B cell (primary cell): ENCODE measurements at regions not wholly inside any gene's neighbourhood (a gene's known extent, or its start where the extent isn't known, plus 50 kb on each side); places are given as distances from the start of the nearest gene placed in this dataset.

ENCODE experiments used
- ATAC-seq: fragments of 200-7000 bp; cut with Tn5 transposase; one replicate; pipeline ENCODE4 v1.10.0; 2021; ENCODE audit warnings: low read depth, mild to moderate bottlenecking, moderate number of reproducible peaks, moderate library complexity
- CTCF ChIA-PET: fragments of 350-600 bp; sonication (Branson Sonifier 250); formaldehyde crosslinking; loops from one replicate; lab custom pipeline; 2021; ENCODE audit warnings: antibody characterized with exemption, inconsistent platforms; lab: Charles Lee
- POLR2A ChIA-PET: fragments of 350-600 bp; sonication (Branson Sonifier 250); formaldehyde crosslinking; loops from one replicate; lab custom pipeline; 2021; ENCODE audit warnings: antibody characterized with exemption; lab: Charles Lee
- DNase-seq: peaks from one replicate; pipeline ENCODE4 v3.0.0; 2013
- H2AFZ ChIP-seq: 2 replicates; pipeline ENCODE4 v1.6.1; 2012; ENCODE audit warnings: mild to moderate bottlenecking, low read depth, low read length; ENCODE audit not compliant: insufficient read depth, poor library complexity, severe bottlenecking
- H3K27ac ChIP-seq, 2 donors: 1 replicate in 1 of 2; 2 replicates in 1 of 2; pipeline ENCODE4 v1.5.1; 2012 to 2013; ENCODE audit warnings: low read length in 2 of 2, mild to moderate bottlenecking in 2 of 2, moderate library complexity in 1 of 2
- H3K27me3 ChIP-seq, 4 experiments: fragments of 200-600 bp in 1 of 4; sonication (generic) in 1 of 4; replicated peaks in 1 of 4; 1 replicate in 2 of 4; 2 replicates in 2 of 4; pipeline versions ENCODE4 v1.6.1 to v1.7.0; 2013 to 2016; ENCODE audit warnings: low read length in 3 of 4, mild to moderate bottlenecking in 2 of 4, mixed read lengths in 1 of 4, moderate library complexity in 1 of 4; ENCODE audit not compliant: insufficient read depth in 4 of 4, control insufficient read depth in 3 of 4; ENCODE audit errors: control extremely low read depth in 1 of 4
- H3K36me3 ChIP-seq, 2 experiments: replicated peaks in 1 of 2; 1 replicate in 1 of 2; 2 replicates in 1 of 2; pipeline versions ENCODE4 v1.6.1 to v1.7.1; 2013; ENCODE audit warnings: low read length in 1 of 2; ENCODE audit not compliant: insufficient read depth in 2 of 2, control insufficient read depth in 1 of 2; ENCODE audit errors: control extremely low read depth in 1 of 2, extremely low read depth in 1 of 2
- H3K4me1 ChIP-seq, 2 donors: fragments of 200-600 bp in 1 of 2; sonication (generic) in 1 of 2; 1 replicate in 1 of 2; 2 replicates in 1 of 2; pipeline versions ENCODE4 v1.5.1 to v1.6.1; 2013 to 2017; ENCODE audit warnings: low read length in 2 of 2; ENCODE audit not compliant: control insufficient read depth in 2 of 2, insufficient read depth in 2 of 2
- H3K4me2 ChIP-seq: replicated peaks from 2 replicates; pipeline ENCODE3; 2012; ENCODE audit warnings: mild to moderate bottlenecking, low read depth, low read length; ENCODE audit not compliant: poor library complexity, severe bottlenecking
- H3K4me3 ChIP-seq, 5 experiments: fragments of 200-600 bp in 1 of 5; sonication (generic) in 1 of 5; 1 replicate in 3 of 5; 2 replicates in 2 of 5; pipeline versions ENCODE4 v1.5.1 to v1.7.0; 2011 to 2016; ENCODE audit warnings: low read length in 4 of 5, mild to moderate bottlenecking in 4 of 5, low read depth in 2 of 5, control low read depth in 1 of 5, moderate library complexity in 1 of 5; ENCODE audit not compliant: insufficient read depth in 1 of 5; ENCODE audit errors: control extremely low read depth in 1 of 5, extremely low read depth in 1 of 5
- H3K79me2 ChIP-seq: fragments of 200-600 bp; sonication (generic); one replicate; pipeline ENCODE4 v1.6.0; 2016; ENCODE audit warnings: low read length; ENCODE audit not compliant: control insufficient read depth, insufficient read depth
- H3K9ac ChIP-seq: fragments of 200-600 bp; sonication (generic); 2 replicates; pipeline ENCODE4 v1.6.1; 2017; ENCODE audit warnings: mild to moderate bottlenecking, low read length, moderate library complexity
- H3K9me3 ChIP-seq, 3 donors: one replicate each; pipeline versions ENCODE4 v1.6.1 to v1.7.1; 2013; ENCODE audit warnings: low read length in 2 of 3; ENCODE audit not compliant: control insufficient read depth in 2 of 3, insufficient read depth in 1 of 3; ENCODE audit errors: control extremely low read depth in 1 of 3
- H4K20me1 ChIP-seq: 2 replicates; pipeline ENCODE4 v1.6.0; 2012; ENCODE audit warnings: mild to moderate bottlenecking, low read length; ENCODE audit not compliant: insufficient read depth, control insufficient read depth, poor library complexity, severe bottlenecking
- H3K27ac Mint-ChIP-seq: one replicate; pipeline ENCODE4 v1.8.0; 2021; ENCODE audit warnings: mixed read lengths
- H3K27me3 Mint-ChIP-seq: one replicate; pipeline ENCODE4 v1.8.0; 2021; ENCODE audit warnings: mixed read lengths
- H3K4me1 Mint-ChIP-seq: one replicate; pipeline ENCODE4 v1.8.0; 2021; ENCODE audit warnings: mixed read lengths
- H3K4me3 Mint-ChIP-seq: one replicate; pipeline ENCODE4 v1.8.0; 2021; ENCODE audit warnings: mixed read lengths
- H3K9me3 Mint-ChIP-seq: one replicate; pipeline ENCODE4 v1.8.0; 2022; ENCODE audit warnings: mixed read lengths; ENCODE audit not compliant: insufficient read depth
- CTCF ChIP-seq: fragments of 200-600 bp; IDR thresholded peaks from one replicate; pipeline ENCODE4 v1.8.0; 2022; ENCODE audit warnings: antibody characterized with exemption, mild to moderate bottlenecking
- EZH2 ChIP-seq: IDR thresholded peaks from 2 replicates; pipeline ENCODE4 v1.6.1; 2012; ENCODE audit warnings: borderline replicate concordance, low read depth, mild to moderate bottlenecking, moderate library complexity, low read length; ENCODE audit not compliant: insufficient read depth, poor library complexity, severe bottlenecking
- WGBS: methylation state at CpG from one replicate; pipeline ENCODE4 v1.1.5; 2013; ENCODE audit warnings: missing lambda C conversion rate; ENCODE audit not compliant: insufficient coverage; 5-methylcytosine and 5-hydroxymethylcytosine counted together
- intact Hi-C: fragments of 100-400 bp; cut with micrococcal nuclease; formaldehyde crosslinking; loops from one replicate; pipeline ENCODE4 v1.10.0; 2022

- no peak for TF ChIP-seq CTCF
- TF ChIP-seq EZH2 = no peak
- H3K4me1 ChIP-seq = no peaks in the 10 kb centered on the region
- H3K27ac Mint-ChIP-seq = no peak overlapping the region
- no CpG with 5 or more reads among the region's 2 CpGs for WGBS
- intact Hi-C loops = no loop called here
- H4K20me1 ChIP-seq = no peaks in the 10 kb centered on the region
- no peaks in the 10 kb centered on the region for H3K79me2 ChIP-seq
- POLR2A ChIA-PET = no interaction called here
- H3K9me3 ChIP-seq = peaks cover 0 to 13% (median 1%) of the 10 kb centered on the region in 3 donors
- no peaks in the 10 kb centered on the region for H3K9me3 Mint-ChIP-seq
- no peak overlapping the region for H3K4me3 ChIP-seq
- no peak overlapping the region for H2AFZ ChIP-seq
- CTCF ChIA-PET = no interaction called here
- no peaks in the 10 kb centered on the region for H3K36me3 ChIP-seq
- no peak overlapping the region for H3K4me2 ChIP-seq
- H3K4me3 Mint-ChIP-seq = no peak overlapping the region
- DNase-seq (no peak), ATAC-seq (no peak)
- no peak overlapping the region for H3K27ac ChIP-seq
- no peaks in the 10 kb centered on the region for H3K4me1 Mint-ChIP-seq
- no peaks in the 10 kb centered on the region for H3K27me3 Mint-ChIP-seq
- no peaks in the 10 kb centered on the region for H3K27me3 ChIP-seq
- no peak overlapping the region for H3K9ac ChIP-seq
These were observed 1282.5 kb downstream of the SUCLG1 start for GRCh38 chr2:83176539-83176938.

GRCh38 chr2:83172841-83173240 lies 1286.2 kb downstream of the SUCLG1 start:
- peaks cover 0 to 6% (median 1%) of the 10 kb centered on the region in 3 donors for H3K9me3 ChIP-seq
- H3K27ac ChIP-seq = no peak overlapping the region
- ATAC-seq = no peak
- no peaks in the 10 kb centered on the region for H3K27me3 ChIP-seq
- Mint-ChIP-seq H3K4me1 (no peaks in the 10 kb centered on the region), H3K4me3 (no peak overlapping the region), H3K9me3 (peaks cover 3% of the 10 kb centered on the region), H3K27me3 (no peaks in the 10 kb centered on the region), H3K27ac (no peak overlapping the region)
- H3K4me2 ChIP-seq = no peak overlapping the region
- H3K79me2 ChIP-seq = no peaks in the 10 kb centered on the region
- H2AFZ ChIP-seq = no peak overlapping the region
- H3K9ac ChIP-seq = no peak overlapping the region
- no peaks in the 10 kb centered on the region for H3K4me1 ChIP-seq
- POLR2A ChIA-PET = no interaction called here
- TF ChIP-seq EZH2 (no peak), CTCF (no peak)
- no CpG with 5 or more reads among the region's 2 CpGs for WGBS
- no peaks in the 10 kb centered on the region for H4K20me1 ChIP-seq
- no peak for DNase-seq
- no peak overlapping the region for H3K4me3 ChIP-seq
- intact Hi-C loops = no loop called here
- CTCF ChIA-PET = no interaction called here
- no peaks in the 10 kb centered on the region for H3K36me3 ChIP-seq
